Activated CD8-positive, alpha-beta memory T cell treated with anti-CD3 and anti-CD28 coated beads, Interleukin-2, amount 50 U/mL, for 24 hours (primary cell): ENCODE measurements at regions not wholly inside any gene's neighbourhood (a gene's known extent, or its start where the extent isn't known, plus 50 kb on each side); places are given as distances from the start of the nearest gene placed in this dataset.

Source experiments
- DNase-seq: peaks from one replicate; pipeline ENCODE4 v3.0.0-alpha.2; 2020; ENCODE audit errors: extremely low read depth

- no peak for DNase-seq
These were observed 126.7 kb upstream of the NEDD9 start for GRCh38 chr6:11358904-11359830.

GRCh38 chr6:11357285-11357684 lies 124.8 kb upstream of the NEDD9 start:
- DNase-seq = no peak

- DNase-seq = no peak
These were observed 124.1 kb upstream of the NEDD9 start for GRCh38 chr6:11356404-11357155.

GRCh38 chr6:11353921-11354389 lies 121.5 kb upstream of the NEDD9 start:
- peak; percentile 63 for DNase-seq

GRCh38 chr6:11350294-11350693 lies 117.8 kb upstream of the NEDD9 start:
- no peak for DNase-seq

GRCh38 chr6:11349880-11350279 lies 117.4 kb upstream of the NEDD9 start:
- no peak for DNase-seq

- DNase-seq = no peak
These were observed 114.0 kb upstream of the NEDD9 start for GRCh38 chr6:11346516-11346915.

- no peak for DNase-seq
These were observed 113.1 kb upstream of the NEDD9 start for GRCh38 chr6:11345536-11345935.

- no peak for DNase-seq
These were observed 111.7 kb upstream of the NEDD9 start for GRCh38 chr6:11343963-11344723.

GRCh38 chr6:11341867-11342266 lies 109.4 kb upstream of the NEDD9 start:
- no peak for DNase-seq

GRCh38 chr6:11341303-11341702 lies 108.8 kb upstream of the NEDD9 start:
- no peak for DNase-seq

GRCh38 chr6:11339380-11339779 lies 106.9 kb upstream of the NEDD9 start:
- no peak for DNase-seq

GRCh38 chr6:11337306-11337705 lies 104.8 kb upstream of the NEDD9 start:
- no peak for DNase-seq

GRCh38 chr6:11335826-11336225 lies 103.4 kb upstream of the NEDD9 start:
- no peak for DNase-seq

GRCh38 chr6:11333132-11333849 lies 100.8 kb upstream of the NEDD9 start:
- DNase-seq = no peak

GRCh38 chr6:11332463-11332862 lies 100.0 kb upstream of the NEDD9 start:
- no peak for DNase-seq

GRCh38 chr6:11331111-11331510 lies 98.6 kb upstream of the NEDD9 start:
- no peak for DNase-seq

- DNase-seq = no peak
These were observed 97.9 kb upstream of the NEDD9 start for GRCh38 chr6:11330413-11330760.

- no peak for DNase-seq
These were observed 97.4 kb upstream of the NEDD9 start for GRCh38 chr6:11329726-11330412.

- no peak for DNase-seq
These were observed 96.3 kb upstream of the NEDD9 start for GRCh38 chr6:11328613-11329247.
